Hepatocyte (in vitro differentiated cells): ENCODE measurements at regions not wholly inside any gene's neighbourhood (a gene's known extent, or its start where the extent isn't known, plus 50 kb on each side); places are given as distances from the start of the nearest gene placed in this dataset.

Experiments
- EZH2 ChIP-seq: fragments of 200-600 bp; sonication (generic); IDR thresholded peaks from 2 replicates; pipeline ENCODE4 v1.6.1; 2016; ENCODE audit warnings: antibody characterized with exemption, mild to moderate bottlenecking, borderline replicate concordance
- TF ChIP-seq, protein P1 (sequence below): fragments of 200-600 bp; sonication (generic); IDR thresholded peaks from 2 replicates; pipeline ENCODE4 v1.5.1; 2016; ENCODE audit warnings: antibody characterized with exemption, mild to moderate bottlenecking; ENCODE audit not compliant: poor library complexity

- TF ChIP-seq, protein P1, sequence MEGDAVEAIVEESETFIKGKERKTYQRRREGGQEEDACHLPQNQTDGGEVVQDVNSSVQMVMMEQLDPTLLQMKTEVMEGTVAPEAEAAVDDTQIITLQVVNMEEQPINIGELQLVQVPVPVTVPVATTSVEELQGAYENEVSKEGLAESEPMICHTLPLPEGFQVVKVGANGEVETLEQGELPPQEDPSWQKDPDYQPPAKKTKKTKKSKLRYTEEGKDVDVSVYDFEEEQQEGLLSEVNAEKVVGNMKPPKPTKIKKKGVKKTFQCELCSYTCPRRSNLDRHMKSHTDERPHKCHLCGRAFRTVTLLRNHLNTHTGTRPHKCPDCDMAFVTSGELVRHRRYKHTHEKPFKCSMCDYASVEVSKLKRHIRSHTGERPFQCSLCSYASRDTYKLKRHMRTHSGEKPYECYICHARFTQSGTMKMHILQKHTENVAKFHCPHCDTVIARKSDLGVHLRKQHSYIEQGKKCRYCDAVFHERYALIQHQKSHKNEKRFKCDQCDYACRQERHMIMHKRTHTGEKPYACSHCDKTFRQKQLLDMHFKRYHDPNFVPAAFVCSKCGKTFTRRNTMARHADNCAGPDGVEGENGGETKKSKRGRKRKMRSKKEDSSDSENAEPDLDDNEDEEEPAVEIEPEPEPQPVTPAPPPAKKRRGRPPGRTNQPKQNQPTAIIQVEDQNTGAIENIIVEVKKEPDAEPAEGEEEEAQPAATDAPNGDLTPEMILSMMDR: no peak
- no peak for TF ChIP-seq EZH2
Observed at GRCh38 chr13:48901781-48902180, 73.9 kb upstream of the FNDC3A start.
